Spleen (tissue), 11 donors: ENCODE measurements at regions not wholly inside any gene's neighbourhood (a gene's known extent, or its start where the extent isn't known, plus 50 kb on each side); places are given as distances from the start of the nearest gene placed in this dataset.

ENCODE experiments used
- DNase-seq: peaks from one replicate; pipeline ENCODE4 v3.0.0-alpha.2; 2020
- H3K27ac ChIP-seq, 8 donors: fragments of 200-600 bp; sonication (generic) in 7 of 8; 1 replicate in 4 of 8; 2 replicates in 4 of 8; pipeline versions ENCODE4 v1.5.0 to v1.8.0; 2016 to 2021; ENCODE audit warnings: inconsistent platforms in 4 of 8, mild to moderate bottlenecking in 4 of 8, moderate library complexity in 1 of 8
- H3K27me3 ChIP-seq, 7 donors: fragments of 200-600 bp; sonication (generic) in 6 of 7; replicated peaks in 1 of 7; 1 replicate in 4 of 7; 2 replicates in 3 of 7; pipeline versions ENCODE4 v1.5.0 to v1.8.0; 2016 to 2021; ENCODE audit warnings: inconsistent platforms in 3 of 7, mild to moderate bottlenecking in 1 of 7
- H3K36me3 ChIP-seq, 6 donors: fragments of 200-600 bp; sonication (generic) in 5 of 6; 1 replicate in 4 of 6; 2 replicates in 2 of 6; pipeline versions ENCODE4 v1.5.0 to v1.8.0; 2016 to 2021; ENCODE audit warnings: inconsistent platforms in 2 of 6
- H3K4me1 ChIP-seq, 6 donors: fragments of 200-600 bp; sonication (generic) in 5 of 6; 1 replicate in 3 of 6; 2 replicates in 3 of 6; pipeline versions ENCODE4 v1.5.0 to v1.8.0; 2016 to 2021; ENCODE audit warnings: inconsistent platforms in 3 of 6
- H3K4me3 ChIP-seq, 8 donors: fragments of 200-600 bp; sonication (generic) in 7 of 8; 1 replicate in 4 of 8; 2 replicates in 4 of 8; pipeline versions ENCODE4 v1.5.0 to v1.8.0; 2016 to 2021; ENCODE audit warnings: inconsistent platforms in 4 of 8, mild to moderate bottlenecking in 4 of 8, moderate library complexity in 2 of 8
- H3K9me3 ChIP-seq, 8 donors: fragments of 200-600 bp; sonication (generic) in 7 of 8; 1 replicate in 4 of 8; 2 replicates in 4 of 8; pipeline versions ENCODE4 v1.5.0 to v1.8.0; 2016 to 2021; ENCODE audit warnings: inconsistent platforms in 4 of 8
- POLR2A ChIP-seq, 3 donors: fragments of 450-650 bp; IDR thresholded peaks; one replicate each; pipeline ENCODE4 v1.5.1; 2017; ENCODE audit warnings: antibody characterized with exemption in 3 of 3, mild to moderate bottlenecking in 1 of 3
- POLR2AphosphoS5 ChIP-seq, 3 donors: sonication (generic); formaldehyde crosslinking; IDR thresholded peaks; one replicate each; pipeline ENCODE4 v1.5.1; 2017; ENCODE audit warnings: antibody characterized with exemption in 3 of 3
- WGBS, 5 donors: extraction: QIAGEN DNeasy Blood & Tissue Kit in 3 of 5; methylation state at CpG; one replicate each; pipeline versions ENCODE4 v1.1.5 to v1.1.7; 2013 to 2018; 5-methylcytosine and 5-hydroxymethylcytosine counted together
- intact Hi-C: fragments of 100-400 bp; cut with DNase I; formaldehyde crosslinking; loops from one replicate; pipeline ENCODE4 v1.15.0; 2023; ENCODE audit warnings: low total_unique reads
- TF ChIP-seq, protein P1 (sequence below), 11 experiments: fragments of 200-600 bp in 7 of 11; fragments of 450-650 bp in 4 of 11; sonication (generic) in 4 of 11; IDR thresholded peaks in 8 of 11; conservative IDR thresholded peaks in 3 of 11; 1 replicate in 7 of 11; 2 replicates in 4 of 11; pipeline versions ENCODE4 v1.4.0 to v1.8.0; 2016 to 2021; ENCODE audit warnings: antibody characterized with exemption in 11 of 11, inconsistent platforms in 4 of 11, mild to moderate bottlenecking in 1 of 11
- donor health status: healthy with polysubstance abuse.
- donor health status: DM: no; HTN: no; CAD: no; lungs with moderate emphysema.
- donor health status: DM: no; HTN: no; CAD: no.
- donor health status: Bipolar disorder and iron deficiency.
- donor health status: healthy.
- donor health status: DM: no; HTN: no; CAD: no.
- donor health status: DM: yes; HTN: yes; CAD: no.

DNA sequence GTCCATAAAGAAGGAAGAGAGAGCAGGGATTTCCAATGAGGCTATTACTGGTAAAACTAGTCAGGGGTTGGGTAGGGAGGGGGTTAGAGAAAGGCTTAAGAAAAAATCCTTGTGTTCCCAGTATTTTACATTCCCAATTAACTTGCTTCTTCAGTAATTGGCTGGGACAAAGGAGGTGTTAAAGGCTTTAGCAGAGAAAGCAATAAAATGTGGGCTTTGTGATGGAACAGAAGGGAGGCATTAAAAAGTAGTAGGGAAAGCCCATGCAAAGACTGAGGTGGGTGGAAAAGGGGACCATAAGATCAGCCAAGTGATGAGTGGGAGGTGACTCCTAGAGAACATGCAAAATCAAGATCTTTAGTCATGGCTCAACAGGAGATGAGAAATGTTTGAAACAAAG, 1467.2 kb downstream of the RPA4 start:
- DNase-seq = no peak
- Histone ChIP-seq H3K27ac (no peak overlapping the region), H3K4me1 (no peaks in the 10 kb centered on the region), H3K27me3 (no peaks in the 10 kb centered on the region), H3K36me3 (no peaks in the 10 kb centered on the region), H3K9me3 (peaks cover 0 to 11% (median 0%) of the 10 kb centered on the region in 8 donors), H3K4me3 (no peak overlapping the region)
- no peak for TF ChIP-seq POLR2AphosphoS5 (IDR thresholded peaks at IDR 0.05)
- no peak for TF ChIP-seq POLR2A (IDR thresholded peaks at IDR 0.05)
- intact Hi-C loops = no loop called here

DNA sequence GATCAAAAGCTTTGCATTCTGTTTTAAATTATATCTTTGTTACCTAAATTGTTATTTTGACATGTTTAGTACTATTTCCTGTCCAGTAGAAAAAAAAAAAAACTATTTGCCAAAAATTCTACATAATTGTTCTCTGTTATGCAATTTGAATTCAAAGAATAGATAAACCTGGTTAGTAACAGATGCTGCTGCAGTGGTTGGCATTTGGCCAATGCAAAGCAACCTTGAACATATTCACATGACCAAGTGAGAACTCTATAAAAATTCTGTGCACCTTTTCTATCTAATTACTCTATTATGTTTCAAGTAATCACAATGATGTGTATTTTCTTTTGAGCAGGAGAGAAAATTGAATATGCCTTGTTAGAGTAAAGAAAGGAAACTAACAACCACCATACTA, 1473.4 kb downstream of the RPA4 start:
- TF ChIP-seq, protein P1, sequence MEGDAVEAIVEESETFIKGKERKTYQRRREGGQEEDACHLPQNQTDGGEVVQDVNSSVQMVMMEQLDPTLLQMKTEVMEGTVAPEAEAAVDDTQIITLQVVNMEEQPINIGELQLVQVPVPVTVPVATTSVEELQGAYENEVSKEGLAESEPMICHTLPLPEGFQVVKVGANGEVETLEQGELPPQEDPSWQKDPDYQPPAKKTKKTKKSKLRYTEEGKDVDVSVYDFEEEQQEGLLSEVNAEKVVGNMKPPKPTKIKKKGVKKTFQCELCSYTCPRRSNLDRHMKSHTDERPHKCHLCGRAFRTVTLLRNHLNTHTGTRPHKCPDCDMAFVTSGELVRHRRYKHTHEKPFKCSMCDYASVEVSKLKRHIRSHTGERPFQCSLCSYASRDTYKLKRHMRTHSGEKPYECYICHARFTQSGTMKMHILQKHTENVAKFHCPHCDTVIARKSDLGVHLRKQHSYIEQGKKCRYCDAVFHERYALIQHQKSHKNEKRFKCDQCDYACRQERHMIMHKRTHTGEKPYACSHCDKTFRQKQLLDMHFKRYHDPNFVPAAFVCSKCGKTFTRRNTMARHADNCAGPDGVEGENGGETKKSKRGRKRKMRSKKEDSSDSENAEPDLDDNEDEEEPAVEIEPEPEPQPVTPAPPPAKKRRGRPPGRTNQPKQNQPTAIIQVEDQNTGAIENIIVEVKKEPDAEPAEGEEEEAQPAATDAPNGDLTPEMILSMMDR (IDR thresholded peaks at IDR 0.05 in 8 of 11, conservative IDR thresholded peaks at IDR 0.05 in 3 of 11) = no peak
- no peak for TF ChIP-seq POLR2A (IDR thresholded peaks at IDR 0.05)
- no peak for TF ChIP-seq POLR2AphosphoS5 (IDR thresholded peaks at IDR 0.05)
- no peak overlapping the region for H3K27ac ChIP-seq
- no peak overlapping the region for H3K4me3 ChIP-seq
- no peaks in the 10 kb centered on the region for H3K27me3 ChIP-seq
- no peak for DNase-seq
- no peaks in the 10 kb centered on the region for H3K36me3 ChIP-seq
- H3K4me1 ChIP-seq = no peaks in the 10 kb centered on the region
- H3K9me3 ChIP-seq = peaks cover 0 to 14% (median 0%) of the 10 kb centered on the region in 8 donors
- intact Hi-C loops = no loop called here

DNA sequence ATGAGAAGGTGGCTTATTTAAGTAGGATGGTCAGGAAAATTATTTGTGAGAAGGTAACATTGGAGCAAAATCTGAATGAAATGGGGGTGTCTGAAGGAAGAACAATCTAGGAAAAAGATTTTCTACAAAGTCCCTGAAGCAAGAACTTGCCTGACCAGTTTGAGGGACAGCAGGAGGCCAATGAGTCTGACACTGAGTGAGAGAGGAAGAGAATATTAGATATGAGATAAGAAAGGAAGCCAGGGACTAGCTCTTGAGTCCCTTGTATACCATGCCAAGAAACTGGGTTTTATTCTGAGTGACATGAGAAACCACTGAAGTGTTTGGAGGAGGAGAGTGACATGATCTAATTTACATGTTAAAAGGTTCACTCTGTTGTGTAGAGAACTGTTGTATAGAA, 1478.9 kb downstream of the RPA4 start:
- TF ChIP-seq POLR2A (IDR thresholded peaks at IDR 0.05) (no peak), POLR2AphosphoS5 (IDR thresholded peaks at IDR 0.05) (no peak)
- TF ChIP-seq, protein P1 (IDR thresholded peaks at IDR 0.05 in 8 of 11, conservative IDR thresholded peaks at IDR 0.05 in 3 of 11) = no peak
- Histone ChIP-seq H3K4me3 (no peak overlapping the region), H3K4me1 (no peaks in the 10 kb centered on the region), H3K9me3 (peaks cover 0 to 9% (median 0%) of the 10 kb centered on the region in 8 donors), H3K36me3 (no peaks in the 10 kb centered on the region), H3K27ac (no peak overlapping the region), H3K27me3 (no peaks in the 10 kb centered on the region)
- DNase-seq = no peak
- intact Hi-C loops = no loop called here

- Histone ChIP-seq H3K4me3 (no peak overlapping the region), H3K27me3 (no peaks in the 10 kb centered on the region), H3K4me1 (no peaks in the 10 kb centered on the region), H3K27ac (no peak overlapping the region), H3K36me3 (no peaks in the 10 kb centered on the region), H3K9me3 (peaks cover 0 to 13% (median 0%) of the 10 kb centered on the region in 8 donors)
- no peak for DNase-seq
- TF ChIP-seq, protein P1 (IDR thresholded peaks at IDR 0.05 in 8 of 11, conservative IDR thresholded peaks at IDR 0.05 in 3 of 11) = no peak
- TF ChIP-seq POLR2AphosphoS5 (IDR thresholded peaks at IDR 0.05) (no peak), POLR2A (IDR thresholded peaks at IDR 0.05) (no peak)
- 60 to 80% (median 73%) methylated on average over 2 of the region's 2 CpGs for WGBS, 5 donors
- intact Hi-C loops = no loop called here
These were observed 1488.3 kb downstream of the RPA4 start for GRCh38 chrX:98371994-98372393.

DNA sequence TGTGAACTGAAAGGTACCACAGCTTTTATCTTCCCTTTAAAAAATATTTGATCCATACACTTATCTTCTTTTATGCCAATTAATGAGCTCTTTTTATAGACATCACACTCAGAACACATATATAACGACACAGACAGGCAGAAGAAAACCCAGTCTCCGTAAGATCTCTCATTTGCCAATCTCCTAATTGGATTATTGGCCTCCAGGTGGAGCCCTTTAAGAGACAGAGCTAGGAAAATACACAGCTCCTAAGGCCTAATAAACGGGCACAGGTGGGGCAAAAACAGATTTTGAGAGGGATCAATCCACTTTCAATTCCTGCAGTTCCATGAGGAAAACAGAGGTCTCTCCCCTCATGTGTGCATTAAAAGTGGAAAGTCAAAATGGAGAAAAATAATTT, 1495.4 kb downstream of the RPA4 start:
- 60 to 87% (median 71%) methylated on average over 3 of the region's 3 CpGs for whole genome bisulfite sequencing, 5 donors
- Histone ChIP-seq H3K4me1 (no peaks in the 10 kb centered on the region), H3K27ac (no peak overlapping the region), H3K36me3 (no peaks in the 10 kb centered on the region), H3K27me3 (no peaks in the 10 kb centered on the region), H3K9me3 (peaks cover 0 to 50% (median 5%) of the 10 kb centered on the region in 8 donors), H3K4me3 (no peak overlapping the region)
- TF ChIP-seq, protein P1 (IDR thresholded peaks at IDR 0.05 in 8 of 11, conservative IDR thresholded peaks at IDR 0.05 in 3 of 11) = no peak
- TF ChIP-seq POLR2AphosphoS5 (IDR thresholded peaks at IDR 0.05) = no peak
- no peak for TF ChIP-seq POLR2A (IDR thresholded peaks at IDR 0.05)
- DNase-seq = no peak
- intact Hi-C loops = no loop called here
